ENCODE measurements at regions not wholly inside any gene's neighbourhood (a gene's known extent, or its start where the extent isn't known, plus 50 kb on each side); places are given as distances from the start of the nearest gene placed in this dataset.
"Not testable (repeated sequence)": the region's sequence is repeated elsewhere in the genome, so short reads cannot be mapped to it uniquely, and the experiment has no call there.

DNA sequence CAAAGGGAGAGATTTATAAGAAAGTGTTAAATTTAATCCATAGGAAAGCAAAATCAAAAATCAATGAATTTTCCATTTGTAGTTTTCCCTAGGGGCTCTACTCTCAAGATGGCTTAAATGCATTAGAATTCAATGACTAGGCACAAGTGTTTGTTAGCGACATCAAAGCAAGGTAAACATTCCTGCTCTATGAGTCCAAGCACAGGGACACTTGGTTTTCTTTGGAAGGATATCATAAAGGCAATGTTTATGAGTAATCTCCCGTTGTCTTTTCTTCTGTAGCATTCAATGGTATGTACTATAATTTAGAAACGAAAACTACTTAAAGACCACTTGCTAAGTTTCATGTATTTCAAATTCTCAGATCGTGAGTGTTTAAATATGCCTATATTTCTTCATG, 54.8 kb upstream of the ZNF717 start:
- H4K20me1 ChIP-seq (ENCODE audit: insufficient read depth, low read length); CTCF ChIA-PET (ENCODE audit: unreplicated experiment); DNase-seq (ENCODE audit: low spot score); H3K79me2 ChIP-seq (ENCODE audit: insufficient read depth, low read depth, low read length); H3K9me3 ChIP-seq (ENCODE audit: low read length); POLR2A ChIA-PET; H2AFZ ChIP-seq (ENCODE audit: low read length); H3K4me2 ChIP-seq (ENCODE audit: low read length); H3K4me3 ChIP-seq (ENCODE audit: low read depth, low read length, poor library complexity, severe bottlenecking); H3K4me1 ChIP-seq (ENCODE audit: insufficient read depth, low read length, poor library complexity, severe bottlenecking); H3K27ac ChIP-seq (ENCODE audit: low read depth, low read length, poor library complexity, severe bottlenecking); H3K9me2 ChIP-seq (ENCODE audit: insufficient read depth, low read length); H3K36me3 ChIP-seq (ENCODE audit: insufficient read depth, low read length); intact Hi-C loops (cut with micrococcal nuclease; ENCODE audit: unreplicated experiment); BruUV-seq (replicated peaks): not testable (repeated sequence)

DNA sequence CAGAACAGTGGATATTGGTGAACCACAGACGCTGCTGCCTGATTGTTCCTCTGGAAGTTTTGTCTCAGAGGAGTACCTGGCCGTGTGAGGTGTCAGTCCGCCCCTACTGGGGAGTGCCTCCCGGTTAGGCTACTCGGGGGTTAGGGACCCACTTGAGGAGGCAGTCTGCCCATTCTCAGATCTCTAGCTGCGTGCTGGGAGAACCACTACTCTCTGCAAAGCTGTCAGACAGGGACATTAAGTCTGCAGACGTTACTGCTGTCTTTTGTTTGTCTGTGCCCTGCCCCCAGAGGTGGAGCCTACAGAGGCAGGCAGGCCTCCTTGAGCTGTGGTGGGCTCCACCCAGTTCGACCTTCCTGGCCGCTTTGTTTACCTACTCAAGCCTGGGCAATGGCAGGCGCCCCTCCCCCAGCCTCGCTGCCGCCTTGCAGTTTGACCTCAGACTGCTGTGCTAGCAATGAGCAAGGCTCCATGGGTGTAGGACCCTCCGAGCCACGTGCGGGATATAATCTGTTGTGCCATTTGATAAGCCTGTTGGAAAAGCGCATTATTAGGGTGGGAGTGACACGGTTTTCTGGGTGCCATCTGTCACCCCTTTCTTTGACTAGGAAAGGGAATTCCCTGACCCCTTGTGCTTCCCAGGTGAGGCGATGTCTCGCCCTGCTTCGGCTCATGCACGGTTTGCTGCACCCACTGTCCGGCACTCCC, 65.1 kb upstream of the ZNF717 start:
- POLR2A ChIA-PET, result interaction anchor here (1.1 kb wide), 1 partner anchor 12 kb away, joined by 3 read pairs; no protein-coding TSS in a partner anchor
- CTCF ChIA-PET (ENCODE audit: unreplicated experiment); BruUV-seq (replicated peaks): not testable (repeated sequence)

DNA sequence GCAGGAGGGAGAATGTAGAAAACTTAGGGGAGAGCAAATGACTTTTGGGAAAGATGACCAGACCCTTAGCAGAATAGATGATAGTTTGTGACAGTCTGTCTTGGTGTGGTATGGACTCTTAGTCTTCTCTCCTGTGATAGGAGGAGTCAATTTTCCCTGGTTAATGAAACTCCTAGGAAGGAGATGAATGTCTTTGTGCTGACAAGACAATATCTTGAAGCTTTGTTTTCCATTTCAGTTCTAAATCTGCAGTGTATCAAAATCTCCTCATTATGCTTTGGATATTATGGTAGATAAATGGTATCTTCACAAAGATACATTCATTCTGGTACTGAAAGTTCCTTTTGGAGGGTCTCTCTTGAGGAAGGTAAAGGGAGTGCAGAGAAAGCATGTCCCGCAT, 77.8 kb upstream of the ZNF717 start:
- no TSS peak for BruUV-seq (replicated peaks)
- Histone ChIP-seq H3K4me3 (ENCODE audit: low read depth, low read length, poor library complexity, severe bottlenecking) (no peak overlapping the region), H3K4me2 (ENCODE audit: low read length) (no peak overlapping the region), H3K9me3 (ENCODE audit: low read length) (0 out of 2 replicates have a peak, but pooled peaks cover 4% of the 10 kb centered on the region), H3K9me2 (ENCODE audit: insufficient read depth, low read length) (no peaks in the 10 kb centered on the region), H2AFZ (ENCODE audit: low read length) (no peak overlapping the region), H3K79me2 (ENCODE audit: insufficient read depth, low read depth, low read length) (no peaks in the 10 kb centered on the region), H3K36me3 (ENCODE audit: insufficient read depth, low read length) (no peaks in the 10 kb centered on the region), H3K4me1 (ENCODE audit: insufficient read depth, low read length, poor library complexity, severe bottlenecking) (no peaks in the 10 kb centered on the region), H4K20me1 (ENCODE audit: insufficient read depth, low read length) (no peaks in the 10 kb centered on the region), H3K27ac (ENCODE audit: low read depth, low read length, poor library complexity, severe bottlenecking) (no peak overlapping the region)
- DNase-seq (ENCODE audit: low spot score), result no peak
- TF ChIP-seq EZH2phosphoT487 (IDR thresholded peaks at IDR 0.05; ENCODE audit: borderline replicate concordance, low read depth, low read length), result no peak
- TF ChIP-seq, protein P1, sequence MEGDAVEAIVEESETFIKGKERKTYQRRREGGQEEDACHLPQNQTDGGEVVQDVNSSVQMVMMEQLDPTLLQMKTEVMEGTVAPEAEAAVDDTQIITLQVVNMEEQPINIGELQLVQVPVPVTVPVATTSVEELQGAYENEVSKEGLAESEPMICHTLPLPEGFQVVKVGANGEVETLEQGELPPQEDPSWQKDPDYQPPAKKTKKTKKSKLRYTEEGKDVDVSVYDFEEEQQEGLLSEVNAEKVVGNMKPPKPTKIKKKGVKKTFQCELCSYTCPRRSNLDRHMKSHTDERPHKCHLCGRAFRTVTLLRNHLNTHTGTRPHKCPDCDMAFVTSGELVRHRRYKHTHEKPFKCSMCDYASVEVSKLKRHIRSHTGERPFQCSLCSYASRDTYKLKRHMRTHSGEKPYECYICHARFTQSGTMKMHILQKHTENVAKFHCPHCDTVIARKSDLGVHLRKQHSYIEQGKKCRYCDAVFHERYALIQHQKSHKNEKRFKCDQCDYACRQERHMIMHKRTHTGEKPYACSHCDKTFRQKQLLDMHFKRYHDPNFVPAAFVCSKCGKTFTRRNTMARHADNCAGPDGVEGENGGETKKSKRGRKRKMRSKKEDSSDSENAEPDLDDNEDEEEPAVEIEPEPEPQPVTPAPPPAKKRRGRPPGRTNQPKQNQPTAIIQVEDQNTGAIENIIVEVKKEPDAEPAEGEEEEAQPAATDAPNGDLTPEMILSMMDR (conservative IDR thresholded peaks at IDR 0.05; ENCODE audit: low read length), result no peak
- ChIA-PET POLR2A (no interaction called here), CTCF (ENCODE audit: unreplicated experiment) (no interaction called here)
- intact Hi-C loops (cut with micrococcal nuclease; ENCODE audit: unreplicated experiment), result no loop called here

More for the DNA sequence above, 65.1 kb upstream of the ZNF717 start:
- H3K9me3 ChIP-seq (ENCODE audit: low read length); H3K9me2 ChIP-seq (ENCODE audit: insufficient read depth, low read length); DNase-seq (ENCODE audit: low spot score); H3K4me3 ChIP-seq (ENCODE audit: low read depth, low read length, poor library complexity, severe bottlenecking); H3K27ac ChIP-seq (ENCODE audit: low read depth, low read length, poor library complexity, severe bottlenecking); H2AFZ ChIP-seq (ENCODE audit: low read length); H3K4me1 ChIP-seq (ENCODE audit: insufficient read depth, low read length, poor library complexity, severe bottlenecking); H3K36me3 ChIP-seq (ENCODE audit: insufficient read depth, low read length); H4K20me1 ChIP-seq (ENCODE audit: insufficient read depth, low read length); H3K79me2 ChIP-seq (ENCODE audit: insufficient read depth, low read depth, low read length); H3K4me2 ChIP-seq (ENCODE audit: low read length); intact Hi-C loops (cut with micrococcal nuclease; ENCODE audit: unreplicated experiment): not testable (repeated sequence)

DNA sequence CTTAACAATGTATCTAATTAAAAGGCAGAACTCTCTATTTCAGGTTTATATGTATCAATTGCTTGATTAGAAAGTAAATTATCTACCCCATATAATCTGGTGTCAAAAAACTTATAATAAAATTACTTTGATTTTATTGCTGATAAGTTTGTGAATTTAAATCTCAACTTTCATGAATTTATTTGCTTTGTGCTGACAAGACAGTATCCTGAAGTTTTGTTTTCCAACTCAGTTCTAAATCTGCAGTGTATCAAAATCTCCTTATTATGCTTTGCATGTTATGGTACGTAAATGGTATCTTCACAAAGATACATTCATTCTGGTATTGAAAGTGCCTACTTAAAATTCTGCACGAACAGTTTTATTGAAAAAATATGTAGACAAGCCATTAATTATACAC, 78.5 kb upstream of the ZNF717 start:
- H3K27ac ChIP-seq (ENCODE audit: low read depth, low read length, poor library complexity, severe bottlenecking), result no peak overlapping the region
- no peaks in the 10 kb centered on the region for H3K36me3 ChIP-seq (ENCODE audit: insufficient read depth, low read length)
- 0 out of 2 replicates have a peak, but pooled peaks cover 4% of the 10 kb centered on the region for H3K9me3 ChIP-seq (ENCODE audit: low read length)
- no peak overlapping the region for H2AFZ ChIP-seq (ENCODE audit: low read length)
- TF ChIP-seq, protein P1 (conservative IDR thresholded peaks at IDR 0.05; ENCODE audit: low read length), result no peak
- no peak for TF ChIP-seq EZH2phosphoT487 (IDR thresholded peaks at IDR 0.05; ENCODE audit: borderline replicate concordance, low read depth, low read length)
- no TSS peak for BruUV-seq (replicated peaks)
- no peaks in the 10 kb centered on the region for H4K20me1 ChIP-seq (ENCODE audit: insufficient read depth, low read length)
- no peaks in the 10 kb centered on the region for H3K4me1 ChIP-seq (ENCODE audit: insufficient read depth, low read length, poor library complexity, severe bottlenecking)
- ChIA-PET CTCF (ENCODE audit: unreplicated experiment) (no interaction called here), POLR2A (no interaction called here)
- no peak overlapping the region for H3K4me2 ChIP-seq (ENCODE audit: low read length)
- no peaks in the 10 kb centered on the region for H3K9me2 ChIP-seq (ENCODE audit: insufficient read depth, low read length)
- H3K4me3 ChIP-seq (ENCODE audit: low read depth, low read length, poor library complexity, severe bottlenecking), result no peak overlapping the region
- no peaks in the 10 kb centered on the region for H3K79me2 ChIP-seq (ENCODE audit: insufficient read depth, low read depth, low read length)
- intact Hi-C loops (cut with micrococcal nuclease; ENCODE audit: unreplicated experiment), result no loop called here
- no peak for DNase-seq (ENCODE audit: low spot score)

DNA sequence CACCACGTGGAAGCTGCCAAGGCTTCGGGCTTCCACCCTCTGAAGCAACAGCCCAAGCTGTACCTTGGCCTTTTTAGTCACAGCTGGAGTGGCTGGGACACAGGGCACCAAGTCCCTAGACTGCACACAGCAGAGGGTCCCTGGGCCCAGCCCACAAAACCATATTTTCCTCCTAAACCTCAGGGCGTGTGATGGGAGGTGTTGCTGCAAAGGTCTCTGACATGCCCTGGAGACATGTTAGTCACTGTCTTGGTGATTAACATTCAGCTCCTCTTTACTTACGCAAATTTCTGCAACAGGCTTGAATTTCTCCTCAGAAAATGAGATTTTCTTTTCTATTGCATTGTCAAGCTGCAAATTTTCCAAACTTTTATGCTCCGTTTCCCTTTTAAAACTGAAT, 98.4 kb upstream of the ZNF717 start:
- POLR2A ChIA-PET; H3K27ac ChIP-seq (ENCODE audit: low read depth, low read length, poor library complexity, severe bottlenecking): not testable (repeated sequence)

More for the DNA sequence above, 98.4 kb upstream of the ZNF717 start:
- BruUV-seq (replicated peaks); H3K4me1 ChIP-seq (ENCODE audit: insufficient read depth, low read length, poor library complexity, severe bottlenecking); H3K4me3 ChIP-seq (ENCODE audit: low read depth, low read length, poor library complexity, severe bottlenecking); DNase-seq (ENCODE audit: low spot score); H2AFZ ChIP-seq (ENCODE audit: low read length); H3K9me3 ChIP-seq (ENCODE audit: low read length); H3K79me2 ChIP-seq (ENCODE audit: insufficient read depth, low read depth, low read length); H3K4me2 ChIP-seq (ENCODE audit: low read length); CTCF ChIA-PET (ENCODE audit: unreplicated experiment); H3K9me2 ChIP-seq (ENCODE audit: insufficient read depth, low read length); H4K20me1 ChIP-seq (ENCODE audit: insufficient read depth, low read length); intact Hi-C loops (cut with micrococcal nuclease; ENCODE audit: unreplicated experiment); H3K36me3 ChIP-seq (ENCODE audit: insufficient read depth, low read length): not testable (repeated sequence)
